Neuronal stem cell (in vitro differentiated cells): ENCODE measurements at regions not wholly inside any gene's neighbourhood (a gene's known extent, or its start where the extent isn't known, plus 50 kb on each side); places are given as distances from the start of the nearest gene placed in this dataset.
A peak's percentile ranks its signal among the peaks of the same experiment; 100 is the strongest.

Experiments used
- DNase-seq: peaks from one replicate; pipeline ENCODE4 v3.0.0-alpha.2; 2013; ENCODE audit warnings: low spot score
- H2AFZ ChIP-seq: one replicate; pipeline ENCODE4 v1.6.1; 2013; ENCODE audit warnings: mild to moderate bottlenecking, low read length, inconsistent platforms
- H2AK5ac ChIP-seq: 2 replicates; pipeline ENCODE4 v1.6.1; 2013; ENCODE audit warnings: low read depth, mild to moderate bottlenecking, inconsistent platforms, low read length, moderate library complexity, mixed read lengths
- H2BK120ac ChIP-seq: 2 replicates; pipeline ENCODE4 v1.6.1; 2013; ENCODE audit warnings: low read depth, mild to moderate bottlenecking, inconsistent platforms, low read length, moderate library complexity, mixed read lengths
- H2BK12ac ChIP-seq: one replicate; pipeline ENCODE4 v1.6.1; 2013; ENCODE audit warnings: low read length, inconsistent platforms
- H2BK15ac ChIP-seq: 2 replicates; pipeline ENCODE4 v1.6.1; 2013; ENCODE audit warnings: mild to moderate bottlenecking, low read length, inconsistent platforms, mixed read lengths
- H2BK5ac ChIP-seq: one replicate; pipeline ENCODE4 v1.6.1; 2013; ENCODE audit warnings: inconsistent platforms, mild to moderate bottlenecking, low read length, moderate library complexity
- H3K14ac ChIP-seq: one replicate; pipeline ENCODE4 v1.6.1; 2013; ENCODE audit warnings: low read length, inconsistent platforms
- H3K18ac ChIP-seq: 2 replicates; pipeline ENCODE4 v1.6.1; 2013; ENCODE audit warnings: low read length, inconsistent platforms
- H3K23ac ChIP-seq: 2 replicates; pipeline ENCODE4 v1.6.1; 2013; ENCODE audit warnings: low read depth, mild to moderate bottlenecking, mixed read lengths, low read length, inconsistent platforms; ENCODE audit not compliant: poor library complexity
- H3K27ac ChIP-seq: replicated peaks from 3 replicates; pipeline ENCODE4 v1.5.1; 2013; ENCODE audit warnings: low read length, inconsistent platforms
- H3K27me3 ChIP-seq, 3 experiments: 2 replicates each; pipeline ENCODE4 v1.6.1; 2013; ENCODE audit warnings: low read length in 3 of 3, mild to moderate bottlenecking in 2 of 3, inconsistent platforms in 1 of 3, low read depth in 1 of 3, mixed read lengths in 1 of 3, moderate library complexity in 1 of 3; ENCODE audit not compliant: control insufficient read depth in 3 of 3, insufficient read depth in 3 of 3
- H3K36me3 ChIP-seq, 2 donors: replicated peaks in 1 of 2; 2 replicates each; pipeline ENCODE4 v1.6.1; 2013; ENCODE audit warnings: low read length in 2 of 2; ENCODE audit not compliant: control insufficient read depth in 2 of 2, insufficient read depth in 2 of 2
- H3K4ac ChIP-seq: 2 replicates; pipeline ENCODE4 v1.6.1; 2013; ENCODE audit warnings: inconsistent platforms, mild to moderate bottlenecking, low read length, moderate library complexity
- H3K4me1 ChIP-seq, 2 donors: 1 replicate in 1 of 2; 2 replicates in 1 of 2; pipeline ENCODE4 v1.6.1; 2013; ENCODE audit warnings: low read length in 2 of 2, low read depth in 1 of 2; ENCODE audit not compliant: control insufficient read depth in 2 of 2, insufficient read depth in 1 of 2
- H3K4me2 ChIP-seq: one replicate; pipeline ENCODE4 v1.6.1; 2013; ENCODE audit warnings: mild to moderate bottlenecking, low read length, inconsistent platforms; ENCODE audit not compliant: insufficient read depth, poor library complexity, severe bottlenecking
- H3K4me3 ChIP-seq, 2 donors: 2 replicates each; pipeline ENCODE4 v1.5.1; 2013; ENCODE audit warnings: low read length in 2 of 2, mild to moderate bottlenecking in 2 of 2, inconsistent platforms in 1 of 2, moderate library complexity in 1 of 2
- H3K79me1 ChIP-seq: one replicate; pipeline ENCODE4 v1.6.1; 2013; ENCODE audit warnings: low read depth, mild to moderate bottlenecking, inconsistent platforms, low read length, moderate library complexity
- H3K9ac ChIP-seq: one replicate; pipeline ENCODE4 v1.6.1; 2013; ENCODE audit warnings: mild to moderate bottlenecking, low read depth, low read length, inconsistent platforms; ENCODE audit not compliant: poor library complexity
- H3K9me3 ChIP-seq, 2 donors: replicated peaks in 1 of 2; 2 replicates each; pipeline versions ENCODE3 to v1.6.1; 2013; ENCODE audit warnings: low read length in 2 of 2, mild to moderate bottlenecking in 2 of 2, inconsistent platforms in 1 of 2, low read depth in 1 of 2, mixed read lengths in 1 of 2, moderate library complexity in 1 of 2; ENCODE audit not compliant: control insufficient read depth in 2 of 2, insufficient read depth in 1 of 2
- H4K8ac ChIP-seq: one replicate; pipeline ENCODE4 v1.6.1; 2013; ENCODE audit warnings: low read depth, mild to moderate bottlenecking, inconsistent platforms, low read length, moderate library complexity
- H4K91ac ChIP-seq: one replicate; pipeline ENCODE4 v1.6.1; 2013; ENCODE audit warnings: low read length, low read depth, mild to moderate bottlenecking, inconsistent platforms; ENCODE audit not compliant: poor library complexity
- WGBS, 2 donors: extraction: QIAGEN DNeasy Blood & Tissue Kit; methylation state at CpG; one replicate each; pipeline ENCODE4 v1.1.7; 2013; ENCODE audit warnings: missing lambda C conversion rate in 2 of 2, mixed read lengths in 1 of 2; ENCODE audit not compliant: insufficient read length in 2 of 2, insufficient replicate concordance in 1 of 2; ENCODE audit errors: extremely low coverage in 2 of 2; 5-methylcytosine and 5-hydroxymethylcytosine counted together

DNA sequence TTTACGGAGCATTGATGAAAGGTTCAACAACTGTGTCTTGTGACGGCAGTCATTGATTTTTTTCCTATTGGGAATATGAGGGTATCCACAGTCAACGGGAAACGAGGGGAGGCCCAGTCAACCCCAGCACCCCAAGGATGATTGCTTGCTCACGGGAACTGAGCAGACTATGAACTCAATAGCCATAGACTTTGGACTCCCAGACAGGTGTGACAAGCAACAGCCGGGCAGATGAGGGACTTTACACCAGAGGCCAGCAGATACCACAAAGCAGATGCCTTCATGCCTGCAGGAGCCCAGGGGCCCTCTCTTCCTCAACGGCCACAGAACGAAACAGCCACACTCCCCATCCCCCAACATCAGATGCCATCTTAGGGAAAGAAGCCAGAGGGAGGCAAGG, 80.3 kb upstream of the FLT1 start:
- H2AFZ ChIP-seq, result no peak overlapping the region
- H2AK5ac ChIP-seq, result no peak overlapping the region
- H3K4me3 ChIP-seq, result no peak overlapping the region
- peaks cover 2 to 5% of the 10 kb centered on the region in 2 donors for H3K4me1 ChIP-seq
- H2BK12ac ChIP-seq, result no peak overlapping the region
- no peak overlapping the region for H3K27ac ChIP-seq
- no peak overlapping the region for H3K23ac ChIP-seq
- no peak overlapping the region for H2BK5ac ChIP-seq
- no peak overlapping the region for H4K8ac ChIP-seq
- H3K4ac ChIP-seq, result no peak overlapping the region
- no peak overlapping the region for H3K9ac ChIP-seq
- H3K27me3 ChIP-seq, result no peaks in the 10 kb centered on the region
- H3K79me1 ChIP-seq, result no peaks in the 10 kb centered on the region
- no peaks in the 10 kb centered on the region for H3K36me3 ChIP-seq
- no CpG with 5 or more reads among the region's 8 CpGs for WGBS, 2 donors
- no peak overlapping the region for H2BK15ac ChIP-seq
- H3K4me2 ChIP-seq, result no peak overlapping the region
- DNase-seq, result no peak
- H3K14ac ChIP-seq, result no peak overlapping the region
- H3K9me3 ChIP-seq, result no peaks in the 10 kb centered on the region
- H3K18ac ChIP-seq, result peak overlapping the region; percentile 46
- H2BK120ac ChIP-seq, result no peak overlapping the region
- no peak overlapping the region for H4K91ac ChIP-seq

DNA sequence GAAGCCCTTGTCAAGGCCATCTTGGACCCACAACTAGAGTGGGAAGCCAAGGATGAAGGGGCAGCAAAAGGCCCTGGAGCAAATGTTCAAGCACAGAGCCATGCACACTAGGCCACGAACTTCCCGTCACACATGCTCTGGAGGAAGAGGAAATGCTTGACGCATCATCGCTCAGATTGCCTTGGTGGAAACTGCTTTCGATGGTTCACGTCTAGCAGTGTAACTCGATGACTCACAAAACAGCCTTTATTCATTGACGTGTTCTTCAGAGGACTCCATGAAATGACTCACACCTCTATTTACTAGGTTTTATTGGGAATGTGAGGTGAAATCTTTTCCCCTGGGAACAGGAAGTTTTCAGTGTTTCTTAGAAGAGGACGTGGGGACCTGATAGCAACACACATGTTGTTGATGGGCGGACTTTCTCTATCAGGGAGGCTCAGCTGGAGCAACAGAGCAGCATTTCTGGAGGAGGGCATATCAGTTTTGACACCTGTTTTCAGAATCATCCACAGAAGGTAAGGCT, 79.8 kb upstream of the FLT1 start:
- no peak overlapping the region for H4K91ac ChIP-seq
- H2AFZ ChIP-seq, result no peak overlapping the region
- DNase-seq, result no peak

DNA sequence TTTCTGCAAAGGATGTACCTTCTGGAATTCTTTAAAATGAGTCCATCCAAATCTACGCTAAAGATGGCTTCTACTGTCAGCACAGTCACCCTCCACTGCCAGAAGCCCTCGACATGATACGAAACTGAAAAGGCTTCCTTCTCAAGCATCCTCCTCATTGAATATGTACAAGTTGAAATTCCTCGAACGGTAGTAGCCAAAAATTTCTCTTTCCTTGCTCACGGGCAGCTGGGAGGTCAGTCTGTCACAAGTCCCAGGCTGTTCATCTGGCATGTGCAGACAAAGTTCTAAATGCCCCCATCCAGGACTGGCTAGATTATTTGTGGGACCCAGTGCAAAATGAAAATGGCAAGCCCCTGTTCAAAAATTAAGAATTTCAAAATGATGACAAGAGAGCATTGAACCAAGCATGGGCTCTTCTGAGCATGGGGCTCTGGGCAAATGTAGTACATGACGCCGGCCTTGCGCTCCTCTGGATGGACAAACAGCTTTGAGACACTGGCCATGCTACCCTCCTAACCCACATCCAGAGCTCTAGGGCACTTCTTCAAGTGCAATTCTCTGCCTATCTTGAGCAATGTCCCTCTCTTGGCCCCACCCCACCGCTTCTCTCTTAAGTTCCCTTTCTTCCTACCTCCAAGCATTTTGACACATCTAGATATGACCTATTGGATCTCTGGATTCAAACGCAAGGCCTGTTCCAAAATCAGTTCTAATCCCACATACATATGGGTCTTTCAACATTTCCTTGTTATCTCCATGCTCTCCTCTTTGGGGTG, 78.9 kb upstream of the FLT1 start:
- Histone ChIP-seq H2BK12ac (no peak overlapping the region), H3K18ac (no peak overlapping the region), H3K27me3 (no peaks in the 10 kb centered on the region)

More for the DNA sequence above, 79.8 kb upstream of the FLT1 start:
- no peak overlapping the region for H2BK120ac ChIP-seq
- H3K23ac ChIP-seq, result no peak overlapping the region
- H3K4ac ChIP-seq, result no peak overlapping the region
- H3K27me3 ChIP-seq, result no peaks in the 10 kb centered on the region
- no peak overlapping the region for H3K14ac ChIP-seq
- H3K4me1 ChIP-seq, result peaks cover 2 to 5% of the 10 kb centered on the region in 2 donors
- no peaks in the 10 kb centered on the region for H3K79me1 ChIP-seq
- no peak overlapping the region for H3K18ac ChIP-seq
- no peak overlapping the region for H4K8ac ChIP-seq
- no peak overlapping the region for H3K27ac ChIP-seq
- H2BK12ac ChIP-seq, result no peak overlapping the region
- no peak overlapping the region for H2AK5ac ChIP-seq
- no peaks in the 10 kb centered on the region for H3K36me3 ChIP-seq
- no peaks in the 10 kb centered on the region for H3K9me3 ChIP-seq
- H2BK5ac ChIP-seq, result no peak overlapping the region
- WGBS, 2 donors, result no CpG with 5 or more reads among the region's 10 CpGs
- H3K4me2 ChIP-seq, result no peak overlapping the region
- H3K9ac ChIP-seq, result no peak overlapping the region
- H3K4me3 ChIP-seq, result no peak overlapping the region
- H2BK15ac ChIP-seq, result no peak overlapping the region

DNA sequence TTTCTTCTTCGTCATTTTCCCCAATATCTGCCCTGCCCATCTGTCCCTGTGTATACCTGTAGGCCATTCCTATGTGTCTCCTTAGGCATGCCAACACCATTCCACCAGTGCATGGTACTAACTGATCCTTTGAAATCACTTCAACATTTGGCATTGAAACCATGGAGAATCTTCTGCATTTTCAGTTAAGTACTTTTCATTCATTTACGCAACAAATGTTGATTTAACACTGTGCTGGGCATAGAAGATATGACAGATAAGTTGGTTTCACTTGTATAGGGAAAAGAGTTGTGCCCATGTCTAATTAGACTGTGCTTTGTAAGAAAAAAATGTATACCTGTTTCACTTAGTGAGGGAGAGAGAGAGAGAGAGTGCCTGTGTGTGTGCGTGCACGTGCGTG, 77.9 kb upstream of the FLT1 start:
- Histone ChIP-seq H3K4ac (no peak overlapping the region), H2BK15ac (no peak overlapping the region), H4K91ac (no peak overlapping the region), H2BK120ac (no peak overlapping the region), H3K79me1 (no peaks in the 10 kb centered on the region), H2BK12ac (no peak overlapping the region), H3K4me1 (no peaks in the 10 kb centered on the region), H2AFZ (no peak overlapping the region), H3K4me2 (no peak overlapping the region), H2BK5ac (no peak overlapping the region), H4K8ac (no peak overlapping the region), H2AK5ac (no peak overlapping the region), H3K9me3 (no peaks in the 10 kb centered on the region), H3K18ac (no peak overlapping the region), H3K9ac (no peak overlapping the region), H3K4me3 (no peak overlapping the region), H3K27ac (no peak overlapping the region), H3K27me3 (no peaks in the 10 kb centered on the region), H3K36me3 (no peaks in the 10 kb centered on the region), H3K23ac (no peak overlapping the region), H3K14ac (no peak overlapping the region)
- no peak for DNase-seq
- no CpG with 5 or more reads among the region's 5 CpGs for WGBS, 2 donors

More for the DNA sequence above, 78.9 kb upstream of the FLT1 start:
- no peak overlapping the region for H2BK120ac ChIP-seq
- H3K4ac ChIP-seq, result no peak overlapping the region
- no peak overlapping the region for H3K23ac ChIP-seq
- H2AFZ ChIP-seq, result no peak overlapping the region
- no peak for DNase-seq
- no CpG with 5 or more reads among the region's 11 CpGs for WGBS, 2 donors
- H3K36me3 ChIP-seq, result no peaks in the 10 kb centered on the region
- no peak overlapping the region for H3K27ac ChIP-seq
- H2AK5ac ChIP-seq, result no peak overlapping the region
- no peak overlapping the region for H3K4me3 ChIP-seq
- H3K9ac ChIP-seq, result no peak overlapping the region
- no peak overlapping the region for H3K14ac ChIP-seq
- H3K9me3 ChIP-seq, result no peaks in the 10 kb centered on the region
- H2BK15ac ChIP-seq, result no peak overlapping the region
- H3K4me2 ChIP-seq, result no peak overlapping the region
- no peak overlapping the region for H4K8ac ChIP-seq
- no peaks in the 10 kb centered on the region for H3K79me1 ChIP-seq
- no peak overlapping the region for H2BK5ac ChIP-seq
- peaks cover 0 to 1% of the 10 kb centered on the region in 2 donors for H3K4me1 ChIP-seq
- H4K91ac ChIP-seq, result no peak overlapping the region
